Nephron progenitor cell (in vitro differentiated cells): ENCODE measurements at regions not wholly inside any gene's neighbourhood (a gene's known extent, or its start where the extent isn't known, plus 50 kb on each side); places are given as distances from the start of the nearest gene placed in this dataset.
A peak's percentile ranks its signal among the peaks of the same experiment; 100 is the strongest.
"Not testable (repeated sequence)": the region's sequence is repeated elsewhere in the genome, so short reads cannot be mapped to it uniquely, and the experiment has no call there.

ENCODE experiments used
- DNase-seq: peaks from one replicate; pipeline ENCODE4 v3.0.0; 2021
- H3K27ac Mint-ChIP-seq: 2 replicates; pipeline ENCODE4 v1.8.0; 2021; ENCODE audit warnings: mild to moderate bottlenecking, moderate library complexity, mixed read lengths
- H3K27me3 Mint-ChIP-seq: 2 replicates; pipeline ENCODE4 v1.8.0; 2021; ENCODE audit warnings: mild to moderate bottlenecking, low read depth, mixed read lengths; ENCODE audit not compliant: poor library complexity
- H3K36me3 Mint-ChIP-seq: 2 replicates; pipeline ENCODE4 v1.8.0; 2021; ENCODE audit warnings: low read depth, mixed read lengths
- H3K4me1 Mint-ChIP-seq: 2 replicates; pipeline ENCODE4 v1.8.0; 2021; ENCODE audit warnings: mixed read lengths
- H3K4me3 Mint-ChIP-seq: 2 replicates; pipeline ENCODE4 v1.8.0; 2021; ENCODE audit warnings: mild to moderate bottlenecking, moderate library complexity, mixed read lengths
- H3K9me3 Mint-ChIP-seq: 2 replicates; pipeline ENCODE4 v1.8.0; 2021; ENCODE audit warnings: mild to moderate bottlenecking, moderate library complexity, mixed read lengths
- TF ChIP-seq, protein P1 (sequence below): fragments of 200-600 bp; sonication (generic); IDR thresholded peaks from 2 replicates; pipeline ENCODE4 v1.5.0; 2021; ENCODE audit warnings: antibody characterized with exemption

DNA sequence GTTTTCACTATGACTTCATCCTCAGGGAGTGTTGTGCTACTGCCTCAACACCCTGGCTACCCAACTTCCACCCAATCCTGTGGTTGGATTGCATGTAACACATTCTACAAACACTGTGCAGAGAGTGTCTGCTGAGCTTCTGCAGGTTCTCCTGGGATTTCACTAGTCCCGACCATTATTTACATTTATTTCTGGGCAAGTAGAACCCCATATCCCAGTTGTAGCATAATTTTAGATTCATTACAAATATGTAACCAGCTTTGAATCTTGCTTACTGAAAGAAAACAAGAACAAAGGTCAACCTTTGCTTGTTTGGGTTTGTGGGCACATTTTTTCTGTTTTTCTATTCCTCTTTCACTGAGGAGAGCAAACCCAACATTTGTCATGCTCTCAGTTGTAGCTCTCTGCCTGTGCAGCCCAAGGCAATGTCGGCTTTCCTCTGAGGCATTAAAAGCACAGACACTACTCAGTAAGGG is 2036.1 kb upstream of the LRRTM1 start:
- Mint-ChIP-seq H3K27ac (no peak overlapping the region), H3K4me3 (no peak overlapping the region), H3K27me3 (peaks cover 3% of the 10 kb centered on the region), H3K4me1 (no peaks in the 10 kb centered on the region), H3K36me3 (no peaks in the 10 kb centered on the region), H3K9me3 (no peaks in the 10 kb centered on the region)
- no peak for DNase-seq
- TF ChIP-seq, protein P1, sequence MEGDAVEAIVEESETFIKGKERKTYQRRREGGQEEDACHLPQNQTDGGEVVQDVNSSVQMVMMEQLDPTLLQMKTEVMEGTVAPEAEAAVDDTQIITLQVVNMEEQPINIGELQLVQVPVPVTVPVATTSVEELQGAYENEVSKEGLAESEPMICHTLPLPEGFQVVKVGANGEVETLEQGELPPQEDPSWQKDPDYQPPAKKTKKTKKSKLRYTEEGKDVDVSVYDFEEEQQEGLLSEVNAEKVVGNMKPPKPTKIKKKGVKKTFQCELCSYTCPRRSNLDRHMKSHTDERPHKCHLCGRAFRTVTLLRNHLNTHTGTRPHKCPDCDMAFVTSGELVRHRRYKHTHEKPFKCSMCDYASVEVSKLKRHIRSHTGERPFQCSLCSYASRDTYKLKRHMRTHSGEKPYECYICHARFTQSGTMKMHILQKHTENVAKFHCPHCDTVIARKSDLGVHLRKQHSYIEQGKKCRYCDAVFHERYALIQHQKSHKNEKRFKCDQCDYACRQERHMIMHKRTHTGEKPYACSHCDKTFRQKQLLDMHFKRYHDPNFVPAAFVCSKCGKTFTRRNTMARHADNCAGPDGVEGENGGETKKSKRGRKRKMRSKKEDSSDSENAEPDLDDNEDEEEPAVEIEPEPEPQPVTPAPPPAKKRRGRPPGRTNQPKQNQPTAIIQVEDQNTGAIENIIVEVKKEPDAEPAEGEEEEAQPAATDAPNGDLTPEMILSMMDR, result no peak

DNA sequence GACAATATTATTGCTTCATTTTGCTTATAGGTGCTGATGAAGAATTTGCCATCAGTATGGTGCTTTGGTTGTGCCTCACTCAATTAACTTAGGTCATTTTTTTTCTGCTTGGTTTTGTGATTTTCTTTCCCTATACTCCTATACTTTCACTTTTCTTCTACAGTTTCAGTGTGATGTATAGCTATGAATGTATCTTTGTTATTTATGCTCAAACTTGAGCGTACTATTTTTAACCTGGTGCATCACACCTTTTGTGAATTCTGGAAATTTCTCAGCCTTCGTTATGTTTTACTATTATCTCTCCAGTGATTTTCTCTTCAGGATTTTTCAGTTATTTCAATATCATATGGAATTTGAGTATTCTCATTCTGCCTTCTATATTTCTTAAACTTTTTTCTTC is 2035.3 kb upstream of the LRRTM1 start:
- H3K27ac Mint-ChIP-seq, result no peak overlapping the region
- no peak for DNase-seq
- peaks cover 3% of the 10 kb centered on the region for H3K27me3 Mint-ChIP-seq
- TF ChIP-seq, protein P1, result no peak
- no peak overlapping the region for H3K4me3 Mint-ChIP-seq
- H3K36me3 Mint-ChIP-seq, result no peaks in the 10 kb centered on the region
- H3K9me3 Mint-ChIP-seq, result no peaks in the 10 kb centered on the region
- no peaks in the 10 kb centered on the region for H3K4me1 Mint-ChIP-seq

DNA sequence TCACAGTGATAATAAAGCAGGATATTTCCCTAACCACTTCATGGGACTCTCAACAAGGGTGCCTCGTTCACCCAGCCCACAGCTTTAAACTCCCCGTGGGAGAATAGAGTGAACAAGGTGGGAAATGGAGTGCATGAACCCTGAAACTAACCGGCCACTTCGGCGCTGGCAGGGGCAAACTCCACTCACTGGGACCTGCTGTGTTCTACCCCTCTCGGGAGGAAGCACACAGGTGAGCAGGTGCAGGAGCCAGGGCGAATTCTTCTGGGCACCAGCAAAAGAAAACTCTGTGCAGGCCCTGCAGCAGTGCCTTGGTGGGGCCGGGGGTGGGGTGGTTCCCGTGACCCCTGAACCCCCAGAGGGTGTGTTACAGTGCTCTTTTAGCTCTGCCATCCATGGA is 2029.1 kb upstream of the LRRTM1 start:
- no peak for DNase-seq
- H3K36me3 Mint-ChIP-seq, result no peaks in the 10 kb centered on the region
- no peaks in the 10 kb centered on the region for H3K27me3 Mint-ChIP-seq
- H3K4me3 Mint-ChIP-seq, result no peak overlapping the region
- peaks cover 19% of the 10 kb centered on the region for H3K4me1 Mint-ChIP-seq
- H3K27ac Mint-ChIP-seq, result no peak overlapping the region
- H3K9me3 Mint-ChIP-seq, result no peaks in the 10 kb centered on the region
- TF ChIP-seq, protein P1, result no peak

DNA sequence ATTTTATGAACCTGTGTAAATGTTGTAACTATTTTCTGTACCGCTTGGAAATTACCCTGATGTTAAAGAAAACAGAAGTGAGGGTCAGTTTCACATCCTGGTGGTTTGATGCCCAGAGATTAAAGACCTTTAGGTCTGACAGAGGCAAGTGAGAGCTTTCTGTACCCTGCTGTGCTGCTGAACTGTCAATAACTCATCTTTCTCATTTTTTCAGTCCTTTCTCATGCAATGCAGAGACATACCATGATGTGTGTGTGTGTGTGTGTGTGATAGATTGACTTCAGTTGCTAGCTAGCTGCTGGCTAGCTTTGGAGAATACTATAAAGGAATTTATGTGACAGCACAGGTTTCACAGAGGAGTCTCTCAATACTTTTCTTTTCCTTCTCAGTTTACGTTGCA is 2025.6 kb upstream of the LRRTM1 start:
- no peak overlapping the region for H3K4me3 Mint-ChIP-seq
- peak overlapping the region; percentile 52 for H3K27ac Mint-ChIP-seq
- peaks cover 19% of the 10 kb centered on the region for H3K4me1 Mint-ChIP-seq
- no peaks in the 10 kb centered on the region for H3K27me3 Mint-ChIP-seq
- TF ChIP-seq, protein P1, result no peak
- no peaks in the 10 kb centered on the region for H3K36me3 Mint-ChIP-seq
- H3K9me3 Mint-ChIP-seq, result peaks cover 9% of the 10 kb centered on the region
- no peak for DNase-seq

DNA sequence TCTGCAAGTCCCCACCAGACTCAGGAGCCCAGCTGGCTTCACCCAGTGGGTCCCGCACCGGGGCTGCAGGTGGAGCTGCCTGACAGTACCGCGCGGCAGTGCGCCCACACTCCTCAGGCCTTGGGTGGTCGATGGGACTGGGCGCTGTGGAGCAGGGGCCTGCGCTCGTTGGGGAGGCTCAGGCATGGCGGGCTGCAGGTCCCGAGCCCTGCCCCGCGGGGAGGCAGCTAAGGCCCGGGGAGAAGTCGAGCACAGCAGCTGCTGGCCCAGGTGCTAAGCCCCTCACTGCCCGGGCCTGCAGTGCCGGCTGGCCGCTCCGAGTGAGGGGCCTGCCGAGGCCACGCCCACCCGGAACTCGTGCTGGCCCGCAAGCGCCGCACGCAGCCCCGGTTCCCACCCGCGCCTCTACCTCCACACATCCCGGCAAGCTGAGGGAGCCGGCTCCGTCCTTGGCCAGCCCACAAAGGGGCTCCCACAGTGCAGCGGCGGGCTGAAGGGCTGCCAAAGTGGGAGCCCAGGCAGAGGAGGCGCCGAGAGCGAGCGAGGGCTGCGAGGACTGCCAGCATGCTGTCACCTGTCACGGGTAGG is 2021.7 kb upstream of the LRRTM1 start:
- DNase-seq, H3K27ac Mint-ChIP-seq, H3K27me3 Mint-ChIP-seq, H3K36me3 Mint-ChIP-seq, H3K4me3 Mint-ChIP-seq: not testable (repeated sequence)
- H3K9me3 Mint-ChIP-seq, result peaks cover 11% of the 10 kb centered on the region
- H3K4me1 Mint-ChIP-seq, result peaks cover 14% of the 10 kb centered on the region

DNA sequence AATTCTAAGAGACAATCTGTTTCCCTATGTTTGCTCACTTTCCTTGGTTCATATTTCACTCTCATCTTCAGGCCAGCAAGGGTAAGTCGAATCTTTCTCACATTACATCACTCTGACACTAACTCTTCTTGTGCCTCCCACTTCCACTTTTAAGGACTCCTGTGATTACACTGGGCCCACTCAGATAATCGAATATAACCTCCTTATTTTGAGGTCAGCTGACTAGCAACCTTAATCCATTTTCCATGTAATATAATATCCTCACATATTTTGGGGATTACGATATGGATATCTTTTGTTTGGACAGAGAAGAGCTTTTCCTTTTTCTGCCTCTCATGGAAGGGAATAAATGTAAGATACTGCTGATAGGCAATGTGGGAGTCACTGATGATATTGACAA is 2015.7 kb upstream of the LRRTM1 start:
- Mint-ChIP-seq H3K9me3 (peaks cover 3% of the 10 kb centered on the region), H3K27me3 (no peaks in the 10 kb centered on the region), H3K4me1 (peaks cover 5% of the 10 kb centered on the region), H3K27ac (peak overlapping the region; percentile 4), H3K36me3 (no peaks in the 10 kb centered on the region), H3K4me3 (no peak overlapping the region)
- DNase-seq, result no peak
- TF ChIP-seq, protein P1, result no peak
